ENCODE measurements at regions not wholly inside any gene's neighbourhood (a gene's known extent, or its start where the extent isn't known, plus 50 kb on each side); places are given as distances from the start of the nearest gene placed in this dataset.

- no peak for TF ChIP-seq CREB1 (IDR thresholded peaks at IDR 0.05; ENCODE audit: low read depth)
- TF ChIP-seq TCF12 (IDR thresholded peaks at IDR 0.05; ENCODE audit: low read depth) = no peak
- TF ChIP-seq, protein P1, sequence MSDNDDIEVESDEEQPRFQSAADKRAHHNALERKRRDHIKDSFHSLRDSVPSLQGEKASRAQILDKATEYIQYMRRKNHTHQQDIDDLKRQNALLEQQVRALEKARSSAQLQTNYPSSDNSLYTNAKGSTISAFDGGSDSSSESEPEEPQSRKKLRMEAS (IDR thresholded peaks at IDR 0.05) = no peak
- TF ChIP-seq EGR1 (IDR thresholded peaks at IDR 0.05) = no peak
- TF ChIP-seq, protein P2, sequence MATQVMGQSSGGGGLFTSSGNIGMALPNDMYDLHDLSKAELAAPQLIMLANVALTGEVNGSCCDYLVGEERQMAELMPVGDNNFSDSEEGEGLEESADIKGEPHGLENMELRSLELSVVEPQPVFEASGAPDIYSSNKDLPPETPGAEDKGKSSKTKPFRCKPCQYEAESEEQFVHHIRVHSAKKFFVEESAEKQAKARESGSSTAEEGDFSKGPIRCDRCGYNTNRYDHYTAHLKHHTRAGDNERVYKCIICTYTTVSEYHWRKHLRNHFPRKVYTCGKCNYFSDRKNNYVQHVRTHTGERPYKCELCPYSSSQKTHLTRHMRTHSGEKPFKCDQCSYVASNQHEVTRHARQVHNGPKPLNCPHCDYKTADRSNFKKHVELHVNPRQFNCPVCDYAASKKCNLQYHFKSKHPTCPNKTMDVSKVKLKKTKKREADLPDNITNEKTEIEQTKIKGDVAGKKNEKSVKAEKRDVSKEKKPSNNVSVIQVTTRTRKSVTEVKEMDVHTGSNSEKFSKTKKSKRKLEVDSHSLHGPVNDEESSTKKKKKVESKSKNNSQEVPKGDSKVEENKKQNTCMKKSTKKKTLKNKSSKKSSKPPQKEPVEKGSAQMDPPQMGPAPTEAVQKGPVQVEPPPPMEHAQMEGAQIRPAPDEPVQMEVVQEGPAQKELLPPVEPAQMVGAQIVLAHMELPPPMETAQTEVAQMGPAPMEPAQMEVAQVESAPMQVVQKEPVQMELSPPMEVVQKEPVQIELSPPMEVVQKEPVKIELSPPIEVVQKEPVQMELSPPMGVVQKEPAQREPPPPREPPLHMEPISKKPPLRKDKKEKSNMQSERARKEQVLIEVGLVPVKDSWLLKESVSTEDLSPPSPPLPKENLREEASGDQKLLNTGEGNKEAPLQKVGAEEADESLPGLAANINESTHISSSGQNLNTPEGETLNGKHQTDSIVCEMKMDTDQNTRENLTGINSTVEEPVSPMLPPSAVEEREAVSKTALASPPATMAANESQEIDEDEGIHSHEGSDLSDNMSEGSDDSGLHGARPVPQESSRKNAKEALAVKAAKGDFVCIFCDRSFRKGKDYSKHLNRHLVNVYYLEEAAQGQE (IDR thresholded peaks at IDR 0.05; ENCODE audit: low read depth) = no peak
- no peak for TF ChIP-seq YY1 (IDR thresholded peaks at IDR 0.05; ENCODE audit: low read depth)
- no peak for TF ChIP-seq RAD21 (IDR thresholded peaks at IDR 0.05; ENCODE audit: low read depth)
- no peak for TF ChIP-seq TEAD4 (IDR thresholded peaks at IDR 0.05)
- TF ChIP-seq CEBPB (IDR thresholded peaks at IDR 0.05) = no peak
- TF ChIP-seq NFIC (IDR thresholded peaks at IDR 0.05) = no peak
Measured at GRCh38 chr5:125486634-125487033, 740.2 kb upstream of the ZNF608 start.

GRCh38 chr5:125487231-125487630 lies 740.8 kb upstream of the ZNF608 start:
- TF ChIP-seq, protein P3, sequence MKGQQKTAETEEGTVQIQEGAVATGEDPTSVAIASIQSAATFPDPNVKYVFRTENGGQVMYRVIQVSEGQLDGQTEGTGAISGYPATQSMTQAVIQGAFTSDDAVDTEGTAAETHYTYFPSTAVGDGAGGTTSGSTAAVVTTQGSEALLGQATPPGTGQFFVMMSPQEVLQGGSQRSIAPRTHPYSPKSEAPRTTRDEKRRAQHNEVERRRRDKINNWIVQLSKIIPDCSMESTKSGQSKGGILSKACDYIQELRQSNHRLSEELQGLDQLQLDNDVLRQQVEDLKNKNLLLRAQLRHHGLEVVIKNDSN (IDR thresholded peaks at IDR 0.05) = no peak
- no peak for TF ChIP-seq TCF12 (IDR thresholded peaks at IDR 0.05; ENCODE audit: low read depth)
- no peak for TF ChIP-seq TAF1 (IDR thresholded peaks at IDR 0.05; ENCODE audit: low read depth)
- TF ChIP-seq EGR1 (IDR thresholded peaks at IDR 0.05) = no peak
- no peak for TF ChIP-seq NFIC (IDR thresholded peaks at IDR 0.05)

DNA sequence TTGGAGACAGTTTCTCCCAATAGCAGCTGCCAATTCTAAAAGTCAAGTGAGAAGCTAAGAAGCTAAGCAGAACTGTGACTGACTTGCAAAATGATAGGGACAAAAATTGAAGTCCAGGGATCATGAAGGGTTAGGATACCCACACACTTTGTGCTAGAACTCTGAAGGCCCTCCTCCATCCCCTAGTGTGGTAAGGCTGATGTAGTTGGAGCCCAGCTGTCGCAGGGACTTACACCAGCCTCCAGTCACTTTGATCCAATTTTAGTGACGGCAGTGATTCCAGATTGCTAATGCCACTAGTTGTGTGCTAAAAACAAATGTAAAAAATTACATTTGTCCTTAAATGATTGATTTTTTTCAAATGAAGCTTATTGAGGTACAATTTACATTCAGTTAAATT lies 742.7 kb upstream of the ZNF608 start:
- TF ChIP-seq ZBTB7A (IDR thresholded peaks at IDR 0.05; ENCODE audit: low read depth) = no peak
- no peak for TF ChIP-seq TCF12 (IDR thresholded peaks at IDR 0.05; ENCODE audit: low read depth)
- TF ChIP-seq EGR1 (IDR thresholded peaks at IDR 0.05) = no peak
- TF ChIP-seq, protein P3 (IDR thresholded peaks at IDR 0.05) = no peak
- TF ChIP-seq CREB1 (IDR thresholded peaks at IDR 0.05; ENCODE audit: low read depth) = no peak
- TF ChIP-seq TEAD4 (IDR thresholded peaks at IDR 0.05) = no peak
- no peak for TF ChIP-seq FOXM1 (IDR thresholded peaks at IDR 0.05; ENCODE audit: borderline replicate concordance, low read depth)
- TF ChIP-seq YY1 (IDR thresholded peaks at IDR 0.05; ENCODE audit: low read depth) = no peak
- no peak for TF ChIP-seq RAD21 (IDR thresholded peaks at IDR 0.05; ENCODE audit: low read depth)
- TF ChIP-seq, protein P2 (IDR thresholded peaks at IDR 0.05; ENCODE audit: low read depth) = no peak

GRCh38 chr5:125491986-125492492 lies 745.6 kb upstream of the ZNF608 start:
- TF ChIP-seq, protein P3 (IDR thresholded peaks at IDR 0.05) = no peak
- TF ChIP-seq, protein P2 (IDR thresholded peaks at IDR 0.05; ENCODE audit: low read depth) = no peak
- TF ChIP-seq CEBPB (IDR thresholded peaks at IDR 0.05) (no peak), NFIC (IDR thresholded peaks at IDR 0.05) (no peak), EGR1 (IDR thresholded peaks at IDR 0.05) (no peak), EP300 (IDR thresholded peaks at IDR 0.05; ENCODE audit: borderline replicate concordance) (no peak), YY1 (IDR thresholded peaks at IDR 0.05; ENCODE audit: low read depth) (no peak), CREB1 (IDR thresholded peaks at IDR 0.05; ENCODE audit: low read depth) (no peak), TCF12 (IDR thresholded peaks at IDR 0.05; ENCODE audit: low read depth) (no peak), FOXM1 (IDR thresholded peaks at IDR 0.05; ENCODE audit: borderline replicate concordance, low read depth) (no peak), TAF1 (IDR thresholded peaks at IDR 0.05; ENCODE audit: low read depth) (no peak), RAD21 (IDR thresholded peaks at IDR 0.05; ENCODE audit: low read depth) (no peak), TEAD4 (IDR thresholded peaks at IDR 0.05) (no peak), ZBTB7A (IDR thresholded peaks at IDR 0.05; ENCODE audit: low read depth) (no peak)
- TF ChIP-seq, protein P1 (IDR thresholded peaks at IDR 0.05) = no peak
